ENCODE measurements at regions not wholly inside any gene's neighbourhood (a gene's known extent, or its start where the extent isn't known, plus 50 kb on each side); places are given as distances from the start of the nearest gene placed in this dataset.

DNA sequence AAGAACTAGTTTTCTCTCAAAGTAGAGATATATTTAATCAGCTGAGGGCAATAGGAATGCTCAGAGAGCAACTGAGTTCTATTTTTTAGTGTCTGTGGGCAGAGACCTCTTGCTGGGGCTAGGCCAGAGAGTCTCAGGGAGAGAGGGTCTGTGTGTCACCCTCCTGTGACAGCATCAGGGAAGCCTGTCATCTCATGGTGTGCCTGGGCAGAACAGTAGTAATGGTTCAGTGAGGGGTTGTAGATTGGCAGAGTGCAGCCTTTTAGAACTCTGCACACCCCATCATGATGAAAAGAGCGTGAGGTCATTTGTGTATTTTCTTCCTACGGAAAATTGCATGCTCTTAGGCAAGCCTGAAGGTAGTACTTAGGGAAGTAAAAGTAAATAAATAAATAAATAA, 1396.5 kb upstream of the AGA start:
- DNase-seq: no peak

GRCh38 chr4:178856139-178856800, 1414.0 kb upstream of the AGA start:
- no peak for DNase-seq

DNA sequence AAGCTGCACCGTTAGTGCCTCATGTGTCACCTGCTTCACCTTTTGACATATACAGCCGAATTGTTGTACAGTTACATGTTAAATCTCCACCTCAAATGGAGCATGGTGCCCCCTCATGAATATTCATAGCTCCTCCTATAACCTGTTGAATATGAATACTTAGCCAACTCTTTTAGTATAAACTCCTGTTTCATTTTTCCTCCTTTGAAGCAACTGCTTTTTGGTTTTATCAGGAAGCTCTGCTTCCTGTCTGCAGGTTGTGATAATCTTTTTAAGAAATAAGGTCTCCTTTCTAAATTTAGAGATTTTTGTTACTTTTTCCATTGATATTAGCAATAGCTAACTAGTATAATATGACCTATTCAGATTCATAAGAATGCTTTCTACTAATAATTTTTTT, 1429.2 kb upstream of the AGA start:
- no peak for DNase-seq

DNA sequence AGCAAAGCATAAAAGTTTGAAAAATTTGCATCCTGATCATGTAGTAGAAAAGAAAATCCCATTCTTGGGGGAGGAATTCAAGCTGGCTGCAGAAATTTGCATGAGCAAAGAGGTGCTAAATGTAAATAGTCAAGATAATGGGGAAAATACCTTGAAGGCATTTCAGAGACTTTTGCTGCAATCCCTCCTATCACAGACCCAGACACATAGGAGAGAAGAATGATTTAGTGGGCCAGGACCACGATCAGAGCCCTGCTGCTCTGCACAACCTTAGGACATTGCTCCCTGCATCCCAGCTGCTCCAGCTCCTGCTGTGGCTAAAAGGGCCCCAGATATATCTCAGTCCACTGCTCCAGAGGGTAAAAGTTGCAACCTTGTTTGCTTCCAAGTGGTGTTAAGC, 1439.7 kb upstream of the AGA start:
- no peak for DNase-seq

GRCh38 chr4:178894126-178894525, 1451.9 kb upstream of the AGA start:
- DNase-seq: no peak

DNA sequence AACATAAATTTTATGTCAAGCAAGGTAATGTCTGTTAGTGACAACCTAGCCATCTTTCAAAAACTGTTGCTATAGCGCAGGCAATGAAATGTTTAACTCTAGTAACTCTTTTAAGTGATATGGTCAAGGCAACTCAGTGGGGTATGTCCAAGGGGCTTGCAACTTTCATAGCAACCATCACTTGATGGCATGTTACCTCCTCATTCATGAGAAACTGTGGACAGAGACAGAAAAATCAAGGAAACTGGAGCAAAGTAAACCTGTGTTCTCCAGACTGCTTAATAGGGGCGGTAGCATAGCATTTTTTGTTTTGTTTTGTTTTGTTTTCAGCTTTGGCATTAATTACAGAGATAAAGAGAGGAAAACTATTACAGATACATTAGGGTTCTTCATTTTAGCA, 1456.8 kb upstream of the AGA start:
- DNase-seq: no peak

DNA sequence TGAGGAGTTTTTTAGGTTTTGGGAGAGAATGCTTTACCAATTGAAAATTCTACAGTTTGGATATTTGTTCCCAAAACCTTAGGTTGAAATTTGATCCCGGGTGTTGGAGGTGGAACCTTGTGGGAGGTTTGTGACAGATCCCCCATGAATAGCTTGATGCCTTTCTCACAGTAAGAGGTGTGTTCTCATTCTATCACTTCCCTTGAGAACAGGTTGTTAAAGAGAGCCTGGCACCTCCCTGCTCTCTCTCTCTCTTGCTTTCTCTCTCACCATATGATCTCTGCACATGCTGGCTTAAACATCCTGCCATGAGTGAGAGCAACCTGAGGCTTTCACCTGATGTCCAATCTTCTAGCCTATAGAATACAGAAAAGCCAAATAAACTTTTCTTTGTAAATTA, 1475.5 kb upstream of the AGA start:
- no peak for DNase-seq

DNA sequence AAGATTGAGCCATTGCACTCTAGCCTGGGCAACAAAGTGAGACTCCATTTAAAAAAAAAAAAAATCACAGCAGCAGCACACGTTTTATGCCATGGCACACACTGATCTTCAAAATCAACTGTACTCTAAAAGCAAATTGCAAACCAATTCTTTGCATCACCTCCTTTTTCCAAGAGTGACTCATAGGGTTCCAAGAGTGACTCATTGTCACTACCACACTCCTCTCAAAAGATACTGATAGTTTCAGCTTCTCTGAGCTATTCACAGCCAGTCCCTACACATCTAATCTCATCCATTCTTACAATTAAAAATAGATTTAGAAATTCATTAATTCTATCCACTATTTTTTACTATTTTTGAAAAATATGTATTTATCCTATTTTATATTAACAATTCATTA, 1494.9 kb upstream of the AGA start:
- DNase-seq: no peak

- DNase-seq: no peak
Measured at GRCh38 chr4:178941975-178942374, 1499.7 kb upstream of the AGA start.

DNA sequence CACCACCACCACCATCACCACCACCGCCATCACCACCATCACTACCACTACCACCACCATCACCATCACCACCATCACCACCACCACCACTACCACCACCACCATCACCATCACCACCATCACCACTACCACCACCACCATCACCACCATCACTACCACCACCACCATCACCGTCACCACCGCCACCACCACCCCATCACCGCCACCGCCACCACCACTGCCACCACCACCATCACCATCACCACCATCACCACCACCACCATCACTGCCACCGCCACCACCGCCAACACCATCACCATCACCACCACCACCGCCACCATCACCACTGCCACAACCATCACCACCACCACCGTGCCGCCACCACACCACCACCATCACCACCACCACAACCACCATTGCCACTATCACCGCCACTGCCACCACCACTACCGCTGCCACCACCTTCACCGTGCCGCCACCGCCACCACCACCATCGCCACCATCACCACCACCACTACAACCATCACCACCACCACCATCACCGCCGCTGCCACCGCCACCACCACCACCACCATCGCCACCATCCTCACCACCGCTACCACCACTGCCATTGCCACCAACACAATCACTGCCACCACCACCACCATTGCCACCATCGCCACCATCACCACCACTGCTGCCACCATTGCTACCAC, 1511.3 kb upstream of the AGA start:
- no peak for DNase-seq

GRCh38 chr4:178955614-178956013, 1513.4 kb upstream of the AGA start:
- no peak for DNase-seq

GRCh38 chr4:178958725-178959440, 1516.6 kb upstream of the AGA start:
- DNase-seq: no peak

DNA sequence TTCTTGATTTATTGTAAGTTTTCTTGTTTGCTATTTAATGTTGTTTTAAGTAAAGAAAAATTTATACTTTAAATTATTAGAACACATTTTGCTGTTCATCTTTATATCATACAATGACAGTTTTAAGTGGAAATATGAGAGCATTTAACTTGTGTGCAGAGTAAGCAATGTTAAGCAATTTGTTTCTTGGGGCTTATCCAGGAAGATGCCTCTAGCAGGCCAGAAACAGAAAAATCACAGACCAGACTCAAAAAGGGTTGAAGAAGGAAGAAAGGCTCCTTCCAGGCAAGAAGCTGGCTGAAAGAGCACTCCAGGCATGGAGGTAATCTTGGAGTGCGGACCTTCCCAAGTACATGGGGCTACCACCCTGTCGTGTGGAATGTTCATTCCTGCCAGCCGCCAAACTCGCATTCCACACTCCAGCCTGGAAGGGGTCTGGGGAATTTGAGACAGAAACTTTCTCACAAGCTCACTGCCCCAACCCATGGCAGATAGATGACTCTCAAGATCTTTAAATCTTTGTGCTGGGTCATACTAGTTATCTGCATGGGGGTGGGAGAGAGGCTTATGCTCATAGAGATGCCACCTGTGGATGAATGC, 1521.3 kb upstream of the AGA start:
- no peak for DNase-seq

DNA sequence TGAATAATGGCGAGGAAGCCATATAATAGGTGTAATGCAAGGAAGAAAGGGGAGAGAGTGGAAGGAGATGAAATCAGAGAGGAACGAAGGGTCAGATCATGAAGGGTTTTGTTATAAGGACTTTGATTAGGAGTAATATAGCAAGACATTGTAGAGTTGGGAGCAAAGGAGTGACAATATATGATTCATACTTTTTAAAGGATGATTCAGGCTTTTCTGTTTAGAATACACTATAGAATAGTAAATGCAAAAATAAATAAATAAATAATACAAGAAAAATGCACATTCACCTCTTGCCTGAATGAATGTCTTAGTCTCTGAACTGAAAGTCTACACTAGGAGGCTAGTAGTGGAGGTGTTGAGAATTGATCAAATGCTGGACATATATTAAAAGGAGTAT, 1524.4 kb upstream of the AGA start:
- no peak for DNase-seq

GRCh38 chr4:178970433-178971140, 1528.3 kb upstream of the AGA start:
- no peak for DNase-seq

- DNase-seq: no peak
Measured at GRCh38 chr4:178976861-178977260, 1534.6 kb upstream of the AGA start.

DNA sequence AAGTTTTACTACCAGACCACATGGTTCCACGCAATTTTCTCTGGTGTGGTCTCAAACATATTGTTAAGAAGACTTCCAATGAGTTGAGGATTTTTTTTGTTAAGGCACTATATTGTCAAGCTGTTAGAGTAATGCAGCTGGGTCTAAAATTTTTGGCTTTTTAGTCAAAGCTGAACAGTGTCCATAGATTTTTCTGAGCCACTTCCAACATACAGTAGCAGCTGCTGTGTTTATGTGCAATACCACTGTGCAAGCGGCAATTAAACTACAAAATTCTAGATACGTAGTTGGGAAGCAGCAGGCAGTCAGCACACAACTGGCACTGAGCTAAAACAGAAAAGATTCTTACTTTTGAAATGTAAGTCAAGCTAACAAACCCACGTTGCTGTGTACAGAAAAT, 1551.1 kb upstream of the AGA start:
- no peak for DNase-seq

DNA sequence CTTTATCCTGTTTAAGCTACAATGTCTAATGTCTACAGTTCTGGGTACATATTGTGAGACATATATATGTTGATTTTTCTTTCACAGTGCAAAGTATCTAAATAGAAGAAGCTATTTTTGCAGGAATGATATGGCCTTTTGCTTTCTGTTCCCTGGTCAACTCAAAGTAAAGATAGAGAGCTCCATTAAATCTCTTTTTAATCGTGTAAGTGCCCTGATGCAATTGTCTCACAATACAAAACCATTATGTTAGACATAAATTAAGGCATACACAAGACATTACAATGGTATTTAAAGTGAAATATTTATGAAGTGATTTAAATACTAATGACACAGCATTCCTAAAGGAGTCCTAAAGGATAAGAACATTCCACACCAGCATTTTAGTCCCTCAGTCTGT, 1559.7 kb upstream of the AGA start:
- DNase-seq: no peak

DNA sequence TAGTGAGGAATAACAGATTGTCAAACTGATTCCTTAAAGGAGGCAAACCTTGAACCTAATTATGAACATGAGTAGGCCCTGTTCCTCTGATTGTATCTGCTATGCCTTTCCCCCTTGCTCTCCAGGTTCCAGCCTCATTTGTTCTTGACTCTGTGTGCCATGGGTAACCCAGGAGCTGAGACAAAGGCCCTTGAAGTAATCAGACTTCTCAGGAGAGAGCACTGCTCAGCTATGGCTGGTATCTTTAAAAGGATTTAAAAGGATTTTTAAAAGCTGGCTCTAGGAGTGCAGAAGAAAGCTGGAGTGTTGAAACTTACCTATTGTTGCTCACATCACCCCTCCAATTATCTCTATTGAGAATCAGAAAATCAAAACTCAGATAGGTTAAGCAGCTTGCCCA, 1565.5 kb upstream of the AGA start:
- no peak for DNase-seq

- no peak for DNase-seq
Measured at GRCh38 chr4:179017581-179017980, 1575.3 kb upstream of the AGA start.

DNA sequence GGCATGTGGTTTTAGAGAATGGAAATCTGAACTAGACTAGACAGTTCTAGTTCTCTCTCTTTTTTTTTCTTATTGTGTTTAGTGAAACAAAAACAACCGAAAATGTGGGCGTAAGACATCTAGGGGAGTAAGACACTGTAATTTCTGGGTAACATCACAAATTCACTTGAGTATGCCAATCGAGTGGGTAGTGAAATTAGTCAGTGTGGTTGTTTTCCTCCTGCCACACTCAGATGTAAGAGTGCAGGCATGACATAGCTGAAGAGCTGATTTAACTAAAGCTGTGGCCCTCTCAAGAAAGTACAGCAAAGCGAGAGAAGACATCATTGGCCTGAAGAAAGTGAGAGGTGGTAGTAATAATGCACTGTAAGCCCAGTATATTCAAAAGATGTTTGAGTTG, 1585.3 kb upstream of the AGA start:
- no peak for DNase-seq

- no peak for DNase-seq
Measured at GRCh38 chr4:179028321-179028720, 1586.1 kb upstream of the AGA start.

DNA sequence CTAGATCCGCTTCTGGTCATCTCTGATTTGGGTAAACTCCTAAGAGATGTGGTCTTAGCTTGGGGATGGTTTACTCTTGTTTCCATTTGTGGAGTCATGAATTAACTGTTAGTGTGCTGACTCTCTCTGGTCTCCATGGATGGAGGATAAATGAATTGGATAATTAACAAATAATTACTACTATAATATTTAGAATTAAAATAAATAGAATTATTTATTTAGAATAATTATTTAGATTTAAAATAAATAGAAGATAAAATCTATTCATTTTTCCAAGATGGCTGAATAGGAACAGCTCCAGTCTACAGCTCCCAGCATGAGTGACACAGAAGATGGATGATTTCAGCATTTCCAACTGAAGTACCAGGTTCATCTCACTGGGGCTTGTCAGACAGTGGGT, 1587.4 kb upstream of the AGA start:
- no peak for DNase-seq
